ENCODE measurements at regions not wholly inside any gene's neighbourhood (a gene's known extent, or its start where the extent isn't known, plus 50 kb on each side); places are given as distances from the start of the nearest gene placed in this dataset.

DNA sequence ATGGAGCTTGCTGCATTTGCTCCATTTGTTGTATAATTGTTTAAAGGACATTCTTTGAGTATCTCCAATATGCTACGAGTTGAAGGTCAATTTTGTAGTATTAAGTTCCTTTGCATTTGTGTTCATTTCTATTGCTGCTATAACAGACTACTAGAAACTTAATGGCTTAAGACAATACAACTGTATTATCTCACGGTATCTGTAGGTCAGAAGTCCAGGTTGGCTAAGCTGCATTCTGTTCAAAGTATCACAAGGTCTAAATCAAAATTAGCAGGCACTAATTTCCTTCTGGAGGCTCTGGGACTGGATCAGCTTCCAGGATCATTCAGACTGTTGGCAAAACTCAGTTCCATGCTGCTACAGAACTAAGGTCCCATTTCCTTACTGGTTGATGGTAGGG lies 340.6 kb downstream of the GXYLT1 start:
- FAIRE-seq = no peak
- DNase-seq (ENCODE audit: insufficient read length, low spot score) = no peak
- TF ChIP-seq, protein P1, sequence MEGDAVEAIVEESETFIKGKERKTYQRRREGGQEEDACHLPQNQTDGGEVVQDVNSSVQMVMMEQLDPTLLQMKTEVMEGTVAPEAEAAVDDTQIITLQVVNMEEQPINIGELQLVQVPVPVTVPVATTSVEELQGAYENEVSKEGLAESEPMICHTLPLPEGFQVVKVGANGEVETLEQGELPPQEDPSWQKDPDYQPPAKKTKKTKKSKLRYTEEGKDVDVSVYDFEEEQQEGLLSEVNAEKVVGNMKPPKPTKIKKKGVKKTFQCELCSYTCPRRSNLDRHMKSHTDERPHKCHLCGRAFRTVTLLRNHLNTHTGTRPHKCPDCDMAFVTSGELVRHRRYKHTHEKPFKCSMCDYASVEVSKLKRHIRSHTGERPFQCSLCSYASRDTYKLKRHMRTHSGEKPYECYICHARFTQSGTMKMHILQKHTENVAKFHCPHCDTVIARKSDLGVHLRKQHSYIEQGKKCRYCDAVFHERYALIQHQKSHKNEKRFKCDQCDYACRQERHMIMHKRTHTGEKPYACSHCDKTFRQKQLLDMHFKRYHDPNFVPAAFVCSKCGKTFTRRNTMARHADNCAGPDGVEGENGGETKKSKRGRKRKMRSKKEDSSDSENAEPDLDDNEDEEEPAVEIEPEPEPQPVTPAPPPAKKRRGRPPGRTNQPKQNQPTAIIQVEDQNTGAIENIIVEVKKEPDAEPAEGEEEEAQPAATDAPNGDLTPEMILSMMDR (IDR thresholded peaks at IDR 0.05; ENCODE audit: insufficient read depth, missing control alignments) = no peak

DNA sequence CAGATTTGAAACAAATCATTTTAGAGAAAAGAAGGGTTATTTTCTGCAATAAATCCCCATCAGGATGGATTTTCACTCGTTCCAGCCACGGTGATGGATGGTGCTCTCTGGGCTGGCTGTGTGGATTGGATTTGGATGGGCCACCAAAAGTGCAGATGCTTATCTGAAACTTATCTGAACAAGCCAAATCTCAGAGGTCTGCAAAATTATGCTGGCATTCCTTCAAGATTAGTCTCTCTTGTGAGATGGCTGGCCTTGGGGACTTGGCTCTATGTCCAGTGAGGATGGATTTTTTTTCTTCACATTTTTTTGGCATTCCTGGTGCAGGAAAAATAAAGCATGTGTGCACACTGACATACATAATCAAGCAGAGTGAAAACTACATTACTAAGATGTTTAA lies 341.9 kb downstream of the GXYLT1 start:
- no peak for FAIRE-seq
- DNase-seq (ENCODE audit: insufficient read length, low spot score) = no peak
- TF ChIP-seq, protein P1 (IDR thresholded peaks at IDR 0.05; ENCODE audit: insufficient read depth, missing control alignments) = no peak

DNA sequence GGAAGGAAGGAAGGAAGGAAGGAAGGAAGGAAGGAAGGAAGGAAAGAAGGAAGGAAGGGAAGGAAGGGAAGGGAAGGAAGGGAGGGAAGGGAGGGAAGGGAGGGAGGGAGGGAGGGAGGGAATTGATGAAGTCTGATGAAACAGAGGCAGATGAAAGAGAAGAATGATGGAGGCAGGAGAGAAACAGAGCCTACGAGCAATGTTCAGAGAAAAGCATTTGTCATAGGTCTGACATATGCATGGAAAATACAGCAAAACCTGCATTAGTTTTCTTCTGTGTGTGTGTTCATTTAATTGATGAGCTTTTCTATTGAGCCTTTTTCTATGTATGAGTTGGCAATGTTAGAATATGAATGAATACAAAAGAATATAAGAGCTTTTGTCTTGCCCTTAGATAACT lies 343.4 kb downstream of the GXYLT1 start:
- DNase-seq (ENCODE audit: insufficient read length, low spot score) (no peak), FAIRE-seq (no peak)
- TF ChIP-seq, protein P1 (IDR thresholded peaks at IDR 0.05; ENCODE audit: insufficient read depth, missing control alignments) = no peak

DNA sequence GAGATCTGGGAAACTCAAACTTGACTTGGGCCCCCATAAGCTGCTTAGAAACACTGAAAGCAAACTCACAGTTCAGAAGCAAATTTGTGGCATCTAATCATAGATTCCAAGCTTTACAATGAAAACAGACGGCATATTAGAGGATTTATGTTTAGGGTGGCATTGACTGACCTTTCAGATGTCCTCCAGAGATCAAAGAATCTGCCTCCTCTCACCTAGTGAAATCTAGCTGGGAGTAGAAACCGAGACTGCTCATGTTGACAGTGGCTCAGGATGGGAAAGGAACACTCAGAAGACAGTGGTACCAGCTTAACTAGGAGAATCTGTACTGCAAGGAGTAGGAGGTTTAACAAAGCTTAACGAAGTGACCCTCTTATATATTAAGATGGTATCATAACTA lies 345.0 kb downstream of the GXYLT1 start:
- FAIRE-seq (no peak), DNase-seq (ENCODE audit: insufficient read length, low spot score) (no peak)
- TF ChIP-seq, protein P1 (IDR thresholded peaks at IDR 0.05; ENCODE audit: insufficient read depth, missing control alignments) = no peak

DNA sequence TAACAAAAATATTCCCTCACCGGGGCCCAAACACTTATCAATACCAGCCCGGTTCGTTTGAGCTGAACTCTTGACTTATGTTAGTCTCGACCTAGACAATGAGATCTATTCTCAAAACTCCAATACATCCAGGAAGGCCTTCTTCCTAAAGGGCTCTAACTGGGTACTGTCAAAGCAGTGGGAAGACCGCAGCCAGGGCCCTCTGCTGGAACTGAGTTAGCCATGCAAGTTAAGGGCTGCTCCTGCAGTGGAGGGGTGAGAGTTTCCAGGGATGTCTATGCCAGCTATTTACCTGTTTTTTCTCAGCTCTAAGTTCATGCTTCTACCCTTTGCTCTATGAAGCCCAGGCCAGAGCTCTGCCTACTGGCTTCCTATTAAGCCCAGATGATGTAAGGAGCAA lies 348.8 kb downstream of the GXYLT1 start:
- FAIRE-seq (no peak), DNase-seq (ENCODE audit: insufficient read length, low spot score) (no peak)
- TF ChIP-seq, protein P1 (IDR thresholded peaks at IDR 0.05; ENCODE audit: insufficient read depth, missing control alignments) = no peak

DNA sequence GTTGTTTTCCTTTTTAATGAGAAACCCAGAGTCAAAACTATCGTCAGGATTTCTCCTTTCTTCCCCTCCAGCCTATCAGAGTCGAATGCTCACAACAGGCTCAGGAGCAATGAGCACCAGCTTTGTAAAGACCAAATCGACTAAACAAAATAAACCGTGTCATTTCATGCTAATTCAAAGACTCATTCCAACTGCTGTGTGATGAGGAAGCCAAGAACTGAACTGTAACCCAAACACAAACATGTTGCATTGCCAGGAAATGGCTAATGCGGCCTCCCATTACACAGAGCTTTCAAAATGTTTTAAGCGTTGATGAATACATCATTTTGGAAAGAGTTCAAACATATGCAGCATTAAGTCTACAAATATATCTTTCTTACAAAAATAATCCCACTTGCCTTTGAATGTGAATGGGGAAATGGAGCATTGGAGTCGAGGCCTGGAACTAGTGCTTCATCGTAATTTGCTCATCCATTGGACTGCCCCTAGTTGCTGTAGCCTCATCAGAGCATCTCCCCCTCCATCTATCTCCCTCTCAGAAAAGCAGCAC lies 349.5 kb downstream of the GXYLT1 start:
- TF ChIP-seq, protein P1 (IDR thresholded peaks at IDR 0.05; ENCODE audit: insufficient read depth, missing control alignments) = no peak
- DNase-seq (ENCODE audit: insufficient read length, low spot score) (no peak), FAIRE-seq (no peak)

DNA sequence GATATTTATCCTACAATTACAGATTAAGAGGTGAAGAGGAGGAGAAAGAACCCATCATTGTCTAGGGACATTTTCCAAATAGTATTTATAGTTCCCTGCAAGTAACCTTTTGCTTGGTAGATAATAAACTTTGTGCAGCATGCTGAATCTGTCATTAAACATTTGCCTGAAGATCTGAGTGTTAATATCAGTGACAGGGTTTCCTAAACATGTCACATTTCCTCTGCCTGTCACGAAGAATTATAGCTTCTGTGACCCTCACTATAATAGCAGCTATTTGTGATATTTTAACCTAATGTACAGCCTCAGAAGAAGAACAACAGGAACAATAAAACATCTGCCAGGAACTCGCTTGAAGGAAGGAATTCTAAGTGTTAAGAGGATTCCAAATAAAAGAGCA lies 350.3 kb downstream of the GXYLT1 start:
- FAIRE-seq = no peak
- no peak for DNase-seq (ENCODE audit: insufficient read length, low spot score)
- TF ChIP-seq, protein P1 (IDR thresholded peaks at IDR 0.05; ENCODE audit: insufficient read depth, missing control alignments) = no peak
